Testis (tissue), 2 donors: ENCODE measurements at regions not wholly inside any gene's neighbourhood (a gene's known extent, or its start where the extent isn't known, plus 50 kb on each side); places are given as distances from the start of the nearest gene placed in this dataset.

Experiments used
- DNase-seq: peaks from one replicate; pipeline ENCODE4 v3.0.0-alpha.2; 2019
- H3K27ac ChIP-seq, 2 donors: fragments of 200-600 bp; sonication (generic); one replicate each; pipeline ENCODE4 v1.5.1; 2019
- H3K27me3 ChIP-seq: fragments of 200-600 bp; sonication (generic); one replicate; pipeline ENCODE4 v1.5.1; 2019
- H3K36me3 ChIP-seq: fragments of 200-600 bp; sonication (generic); one replicate; pipeline ENCODE4 v1.5.1; 2017; ENCODE audit warnings: low read depth; ENCODE audit errors: missing control alignments
- H3K4me1 ChIP-seq: fragments of 200-600 bp; sonication (generic); one replicate; pipeline ENCODE4 v1.5.1; 2019
- H3K4me3 ChIP-seq, 2 donors: fragments of 200-600 bp; sonication (generic); one replicate each; pipeline ENCODE4 v1.5.1; 2017 to 2019
- H3K9me3 ChIP-seq: fragments of 200-600 bp; sonication (generic); one replicate; pipeline ENCODE4 v1.5.1; 2017
- POLR2A ChIP-seq: fragments of 450-650 bp; IDR thresholded peaks from one replicate; pipeline ENCODE4 v1.6.1; 2017; ENCODE audit warnings: antibody characterized with exemption, mild to moderate bottlenecking, moderate library complexity
- WGBS, 2 donors: methylation state at CpG; one replicate each; pipeline ENCODE4 v1.1.5; 2018; 5-methylcytosine and 5-hydroxymethylcytosine counted together
- intact Hi-C: fragments of 100-400 bp; cut with DNase I; formaldehyde crosslinking; loops from one replicate; pipeline ENCODE4 v1.15.1; 2023; ENCODE audit warnings: low total_unique reads
- TF ChIP-seq, protein P1 (sequence below), 3 experiments: fragments of 450-650 bp in 2 of 3; fragments of 200-600 bp in 1 of 3; sonication (generic) in 1 of 3; IDR thresholded peaks; one replicate each; pipeline ENCODE4 v1.5.1; 2016 to 2019; ENCODE audit warnings: antibody characterized with exemption in 3 of 3, mild to moderate bottlenecking in 2 of 3, moderate library complexity in 1 of 3

- intact Hi-C loops: no loop called here
- H3K9me3 ChIP-seq: no peaks in the 10 kb centered on the region
- WGBS, 2 donors: 76 to 96% methylated on average over 3 of the region's 3 CpGs
These were observed 440.5 kb downstream of the GPATCH2 start for GRCh38 chr1:217190359-217190758.

DNA sequence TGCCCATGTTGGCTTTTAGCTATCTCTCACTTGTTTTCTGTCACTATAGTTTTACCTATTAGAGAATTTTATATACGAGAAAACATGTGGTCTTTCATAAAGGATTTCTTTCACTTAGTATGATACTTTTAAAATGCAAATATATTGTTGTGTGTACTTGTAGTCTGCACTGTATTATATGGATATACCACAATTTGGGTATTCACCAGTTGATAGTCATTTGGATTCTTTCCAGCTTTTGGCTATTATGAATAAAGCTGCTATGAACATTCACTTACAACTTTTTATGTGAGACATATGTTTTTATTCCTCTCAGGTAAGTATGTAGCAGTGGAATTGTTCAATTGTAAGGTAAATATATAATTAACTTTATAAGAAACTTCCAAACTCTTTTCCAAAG is 441.5 kb downstream of the GPATCH2 start:
- DNase-seq: no peak
- 82 to 90% methylated on average over 1 of the region's 1 CpG for whole genome bisulfite sequencing, 2 donors
- H3K27me3 ChIP-seq: no peaks in the 10 kb centered on the region
- H3K4me1 ChIP-seq: no peaks in the 10 kb centered on the region
- H3K27ac ChIP-seq: no peak overlapping the region
- H3K36me3 ChIP-seq: no peaks in the 10 kb centered on the region
- TF ChIP-seq, protein P1, sequence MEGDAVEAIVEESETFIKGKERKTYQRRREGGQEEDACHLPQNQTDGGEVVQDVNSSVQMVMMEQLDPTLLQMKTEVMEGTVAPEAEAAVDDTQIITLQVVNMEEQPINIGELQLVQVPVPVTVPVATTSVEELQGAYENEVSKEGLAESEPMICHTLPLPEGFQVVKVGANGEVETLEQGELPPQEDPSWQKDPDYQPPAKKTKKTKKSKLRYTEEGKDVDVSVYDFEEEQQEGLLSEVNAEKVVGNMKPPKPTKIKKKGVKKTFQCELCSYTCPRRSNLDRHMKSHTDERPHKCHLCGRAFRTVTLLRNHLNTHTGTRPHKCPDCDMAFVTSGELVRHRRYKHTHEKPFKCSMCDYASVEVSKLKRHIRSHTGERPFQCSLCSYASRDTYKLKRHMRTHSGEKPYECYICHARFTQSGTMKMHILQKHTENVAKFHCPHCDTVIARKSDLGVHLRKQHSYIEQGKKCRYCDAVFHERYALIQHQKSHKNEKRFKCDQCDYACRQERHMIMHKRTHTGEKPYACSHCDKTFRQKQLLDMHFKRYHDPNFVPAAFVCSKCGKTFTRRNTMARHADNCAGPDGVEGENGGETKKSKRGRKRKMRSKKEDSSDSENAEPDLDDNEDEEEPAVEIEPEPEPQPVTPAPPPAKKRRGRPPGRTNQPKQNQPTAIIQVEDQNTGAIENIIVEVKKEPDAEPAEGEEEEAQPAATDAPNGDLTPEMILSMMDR (IDR thresholded peaks at IDR 0.05): no peak
- TF ChIP-seq POLR2A: no peak
- intact Hi-C loops: no loop called here
- H3K4me3 ChIP-seq: no peak overlapping the region
- no peaks in the 10 kb centered on the region for H3K9me3 ChIP-seq

More at GRCh38 chr1:217190359-217190758, 440.5 kb downstream of the GPATCH2 start:
- Histone ChIP-seq H3K27me3 (no peaks in the 10 kb centered on the region), H3K36me3 (no peaks in the 10 kb centered on the region), H3K27ac (no peak overlapping the region), H3K4me3 (no peak overlapping the region), H3K4me1 (no peaks in the 10 kb centered on the region)
- DNase-seq: no peak
- TF ChIP-seq, protein P1 (IDR thresholded peaks at IDR 0.05): no peak
- no peak for TF ChIP-seq POLR2A

- no peaks in the 10 kb centered on the region for H3K4me1 ChIP-seq
- H3K27me3 ChIP-seq: no peaks in the 10 kb centered on the region
- intact Hi-C loops: no loop called here
- 78 to 86% methylated on average over 7 of the region's 7 CpGs for WGBS, 2 donors
- no peak overlapping the region for H3K4me3 ChIP-seq
- H3K9me3 ChIP-seq: no peaks in the 10 kb centered on the region
- TF ChIP-seq, protein P1 (IDR thresholded peaks at IDR 0.05): no peak
- no peak for TF ChIP-seq POLR2A
- DNase-seq: no peak
- no peaks in the 10 kb centered on the region for H3K36me3 ChIP-seq
- no peak overlapping the region for H3K27ac ChIP-seq
These were observed 442.3 kb downstream of the GPATCH2 start for GRCh38 chr1:217188280-217189237.

- DNase-seq: no peak
- no peak for TF ChIP-seq POLR2A
- TF ChIP-seq, protein P1 (IDR thresholded peaks at IDR 0.05): no peak
- no peaks in the 10 kb centered on the region for H3K36me3 ChIP-seq
- no peak overlapping the region for H3K4me3 ChIP-seq
- H3K4me1 ChIP-seq: no peaks in the 10 kb centered on the region
- no peaks in the 10 kb centered on the region for H3K27me3 ChIP-seq
- no peak overlapping the region for H3K27ac ChIP-seq
- intact Hi-C loops: no loop called here
- no peaks in the 10 kb centered on the region for H3K9me3 ChIP-seq
These were observed 444.2 kb downstream of the GPATCH2 start for GRCh38 chr1:217186664-217187063.

DNA sequence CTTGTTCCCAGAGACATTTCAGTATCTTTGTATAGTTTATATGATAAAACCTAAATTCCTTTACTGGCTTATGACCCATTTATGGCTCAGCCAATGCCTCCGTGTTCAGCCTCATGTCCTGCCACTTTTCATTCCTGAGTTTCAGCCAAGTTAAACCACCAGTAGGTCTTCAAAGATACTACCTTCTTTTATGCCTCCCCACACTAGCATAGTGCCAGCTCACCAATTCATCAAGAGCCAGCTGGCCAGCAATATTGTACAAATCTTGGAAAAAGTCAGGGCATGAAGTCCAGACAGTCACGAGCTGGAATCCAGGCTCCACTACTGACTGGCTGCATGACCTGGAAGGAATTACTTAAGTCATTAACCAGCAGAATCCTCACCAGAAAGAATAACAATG is 446.0 kb downstream of the GPATCH2 start:
- Histone ChIP-seq H3K9me3 (no peaks in the 10 kb centered on the region), H3K27me3 (no peaks in the 10 kb centered on the region), H3K4me3 (no peak overlapping the region), H3K27ac (no peak overlapping the region), H3K4me1 (no peaks in the 10 kb centered on the region), H3K36me3 (no peaks in the 10 kb centered on the region)
- 61 to 75% methylated on average over 2 of the region's 2 CpGs for WGBS, 2 donors
- no peak for TF ChIP-seq POLR2A
- TF ChIP-seq, protein P1 (IDR thresholded peaks at IDR 0.05): no peak
- intact Hi-C loops: no loop called here
- no peak for DNase-seq
